ENCODE measurements at regions not wholly inside any gene's neighbourhood (a gene's known extent, or its start where the extent isn't known, plus 50 kb on each side); places are given as distances from the start of the nearest gene placed in this dataset.

GRCh38 chr3:74357881-74358280, 256.6 kb downstream of the CNTN3 start:
- no peak for DNase-seq (ENCODE audit: extremely low read depth, low read depth, low spot score)

- no peak for DNase-seq (ENCODE audit: extremely low read depth, low read depth, low spot score)
Measured at GRCh38 chr3:74353039-74353438, 261.4 kb downstream of the CNTN3 start.

GRCh38 chr3:74352166-74352565, 262.3 kb downstream of the CNTN3 start:
- DNase-seq (ENCODE audit: extremely low read depth, low read depth, low spot score): no peak

- DNase-seq (ENCODE audit: extremely low read depth, low read depth, low spot score): no peak
Measured at GRCh38 chr3:74351213-74351612, 263.2 kb downstream of the CNTN3 start.

- no peak for DNase-seq (ENCODE audit: extremely low read depth, low read depth, low spot score)
Measured at GRCh38 chr3:74349015-74349414, 265.4 kb downstream of the CNTN3 start.

- no peak for DNase-seq (ENCODE audit: extremely low read depth, low read depth, low spot score)
Measured at GRCh38 chr3:74347563-74348268, 266.7 kb downstream of the CNTN3 start.

- no peak for DNase-seq (ENCODE audit: extremely low read depth, low read depth, low spot score)
Measured at GRCh38 chr3:74346896-74347295, 267.6 kb downstream of the CNTN3 start.

GRCh38 chr3:74345701-74346100, 268.8 kb downstream of the CNTN3 start:
- no peak for DNase-seq (ENCODE audit: extremely low read depth, low read depth, low spot score)

- no peak for DNase-seq (ENCODE audit: extremely low read depth, low read depth, low spot score)
Measured at GRCh38 chr3:74344865-74345440, 269.5 kb downstream of the CNTN3 start.

- no peak for DNase-seq (ENCODE audit: extremely low read depth, low read depth, low spot score)
Measured at GRCh38 chr3:74343391-74343790, 271.1 kb downstream of the CNTN3 start.

- DNase-seq (ENCODE audit: extremely low read depth, low read depth, low spot score): no peak
Measured at GRCh38 chr3:74338998-74339397, 275.5 kb downstream of the CNTN3 start.

- DNase-seq (ENCODE audit: extremely low read depth, low read depth, low spot score): no peak
Measured at GRCh38 chr3:74332165-74332564, 282.3 kb downstream of the CNTN3 start.

GRCh38 chr3:74331711-74332110, 282.7 kb downstream of the CNTN3 start:
- DNase-seq (ENCODE audit: extremely low read depth, low read depth, low spot score): no peak

GRCh38 chr3:74329096-74329495, 285.4 kb downstream of the CNTN3 start:
- no peak for DNase-seq (ENCODE audit: extremely low read depth, low read depth, low spot score)

- DNase-seq (ENCODE audit: extremely low read depth, low read depth, low spot score): no peak
Measured at GRCh38 chr3:74328435-74328834, 286.0 kb downstream of the CNTN3 start.

GRCh38 chr3:74315291-74315690, 299.2 kb downstream of the CNTN3 start:
- DNase-seq (ENCODE audit: extremely low read depth, low read depth, low spot score): no peak

- no peak for DNase-seq (ENCODE audit: extremely low read depth, low read depth, low spot score)
Measured at GRCh38 chr3:74314696-74315095, 299.8 kb downstream of the CNTN3 start.

GRCh38 chr3:74309716-74310115, 304.7 kb downstream of the CNTN3 start:
- no peak for DNase-seq (ENCODE audit: extremely low read depth, low read depth, low spot score)

GRCh38 chr3:74304424-74304823, 310.0 kb downstream of the CNTN3 start:
- no peak for DNase-seq (ENCODE audit: extremely low read depth, low read depth, low spot score)

GRCh38 chr3:74303711-74304110, 310.7 kb downstream of the CNTN3 start:
- DNase-seq (ENCODE audit: extremely low read depth, low read depth, low spot score): no peak

GRCh38 chr3:74302969-74303368, 311.5 kb downstream of the CNTN3 start:
- no peak for DNase-seq (ENCODE audit: extremely low read depth, low read depth, low spot score)

- no peak for DNase-seq (ENCODE audit: extremely low read depth, low read depth, low spot score)
Measured at GRCh38 chr3:74302281-74302680, 312.2 kb downstream of the CNTN3 start.

GRCh38 chr3:74301056-74301455, 313.4 kb downstream of the CNTN3 start:
- DNase-seq (ENCODE audit: extremely low read depth, low read depth, low spot score): no peak

All from glomerular endothelial cell (primary cell).